NCI-H460 (cell line): ENCODE measurements at regions not wholly inside any gene's neighbourhood (a gene's known extent, or its start where the extent isn't known, plus 50 kb on each side); places are given as distances from the start of the nearest gene placed in this dataset.

Source experiments
- DNase-seq: peaks from one replicate; pipeline ENCODE4 v3.0.0-alpha.2; 2016; ENCODE audit warnings: low read depth; ENCODE audit errors: extremely low read depth

DNA sequence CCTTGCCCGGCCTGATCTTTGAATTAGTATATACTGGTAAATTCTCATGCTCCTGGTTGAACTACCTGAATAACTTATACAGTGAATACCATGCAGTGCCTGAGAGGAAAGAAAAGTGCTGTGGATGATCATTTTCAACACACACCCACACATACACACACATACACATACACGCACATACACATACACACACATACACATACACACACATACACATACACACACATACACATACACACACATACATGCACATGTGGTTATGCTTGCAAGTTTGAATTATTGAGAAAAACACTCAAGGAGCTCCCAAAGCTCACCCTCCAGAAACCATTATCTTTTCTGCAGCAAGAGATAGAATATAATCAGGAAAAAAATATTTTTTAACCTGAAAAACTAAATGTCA is 366.9 kb upstream of the RASGEF1B start:
- DNase-seq, result no peak

DNA sequence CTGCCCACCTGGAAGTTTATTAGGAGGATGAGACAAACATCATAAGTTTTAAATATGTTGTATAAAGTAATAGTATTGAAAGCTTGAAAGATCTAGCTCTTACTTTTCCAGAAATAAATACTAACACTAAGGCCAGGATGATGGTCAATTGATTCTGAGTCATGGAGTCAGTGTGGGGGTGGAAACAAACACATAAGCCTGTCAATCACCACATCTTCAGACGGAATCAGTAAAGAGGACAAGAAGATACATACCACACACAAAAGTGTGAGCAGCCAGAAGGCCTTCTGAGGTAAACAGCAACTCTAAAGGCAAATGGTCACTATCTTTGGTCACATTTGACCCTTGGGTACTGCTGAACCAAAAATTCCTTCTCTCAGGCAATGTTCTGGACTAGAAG is 365.0 kb upstream of the RASGEF1B start:
- DNase-seq, result no peak

DNA sequence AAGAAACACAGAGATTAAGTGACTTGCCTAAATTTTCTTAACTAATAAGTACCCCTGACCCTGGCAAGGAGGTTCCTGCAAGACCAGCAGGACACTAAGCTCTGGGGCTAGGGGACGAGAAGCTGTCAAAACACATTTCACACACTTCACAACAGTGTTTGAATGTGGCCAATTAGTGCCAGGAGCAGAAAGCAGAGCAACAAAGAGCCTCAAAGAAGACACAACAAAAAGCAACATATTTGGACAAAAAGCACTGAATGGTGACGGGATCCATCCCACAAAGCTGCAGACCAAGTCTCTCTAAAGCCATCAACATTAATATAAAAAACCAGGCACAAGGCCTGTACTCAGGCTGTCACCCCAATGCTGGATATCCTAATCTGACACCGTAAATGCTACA is 361.9 kb upstream of the RASGEF1B start:
- no peak for DNase-seq

DNA sequence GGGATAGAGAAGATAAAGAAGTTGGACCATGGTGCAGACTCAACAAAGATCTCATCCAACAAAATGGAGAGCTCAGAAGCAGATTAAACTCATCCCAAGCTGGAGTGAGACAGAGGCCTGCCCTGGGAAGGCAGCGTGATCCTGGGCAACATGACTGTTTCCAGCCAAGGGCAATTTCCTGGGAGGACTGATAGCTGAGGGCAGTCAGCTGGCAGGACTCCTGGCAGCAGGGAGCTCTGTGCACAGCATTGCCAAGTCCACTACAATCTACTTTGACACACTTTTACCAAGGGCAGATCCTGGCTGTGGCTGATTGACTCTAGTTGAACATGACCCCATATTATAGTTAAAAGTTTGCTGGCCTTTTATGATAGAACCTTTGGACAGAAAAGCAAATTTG is 357.3 kb upstream of the RASGEF1B start:
- DNase-seq, result no peak

DNA sequence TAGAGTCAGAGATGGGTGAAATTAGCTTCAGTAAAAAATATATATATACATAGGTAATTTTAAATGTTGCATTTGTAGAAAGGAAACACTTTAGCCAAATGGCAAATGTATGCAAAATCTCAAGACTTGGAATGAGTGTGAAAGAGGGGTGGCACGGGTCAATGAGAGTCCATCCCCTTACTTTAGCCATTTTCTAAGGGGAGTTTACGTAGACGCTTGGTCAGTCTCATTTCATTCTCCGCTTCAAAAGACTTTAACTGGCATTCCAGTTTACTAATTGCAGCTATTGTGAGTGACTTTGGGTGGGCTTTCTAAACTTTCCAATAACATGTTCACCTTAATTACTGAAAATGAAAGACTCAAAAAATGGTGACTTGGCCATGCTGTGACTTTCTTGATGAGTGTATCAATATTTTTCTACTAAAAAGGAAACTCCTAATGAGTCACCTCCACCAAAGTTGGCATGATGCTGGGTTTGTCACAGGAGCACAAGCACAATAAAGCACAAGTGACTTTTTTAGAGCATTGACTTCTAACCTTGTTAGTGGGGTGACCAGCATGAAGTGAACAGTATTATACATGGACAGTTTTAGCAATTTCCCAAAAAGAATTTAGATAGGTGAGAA is 356.0 kb upstream of the RASGEF1B start:
- DNase-seq, result no peak

DNA sequence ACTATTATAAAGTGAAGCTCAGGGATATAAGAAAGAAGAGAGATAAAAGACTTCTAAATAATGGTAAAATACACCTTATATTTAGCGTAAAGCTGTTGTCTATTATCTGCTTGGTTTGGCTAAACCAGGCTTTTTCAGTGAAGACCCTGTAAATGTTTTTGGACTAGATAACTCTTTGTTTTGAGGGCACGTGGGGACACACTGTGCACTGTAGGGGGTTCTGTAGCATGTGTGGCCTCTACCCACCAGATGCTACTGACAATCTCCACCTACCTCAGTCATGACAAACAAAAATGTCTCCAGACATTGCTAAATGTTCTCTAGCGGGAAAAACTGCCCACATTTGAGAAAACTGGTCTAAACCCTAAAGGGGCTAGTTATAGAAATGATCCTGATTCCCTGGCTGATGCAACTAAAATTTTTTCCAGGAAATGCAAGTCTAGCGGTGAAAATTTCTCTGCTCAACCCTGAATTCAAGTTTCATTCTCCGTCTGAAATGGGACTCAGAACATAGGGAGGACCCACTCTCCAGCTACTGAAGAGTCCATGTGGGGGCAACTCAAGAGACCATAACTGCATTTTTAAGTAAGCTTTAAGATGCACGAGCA is 355.2 kb upstream of the RASGEF1B start:
- DNase-seq, result no peak

DNA sequence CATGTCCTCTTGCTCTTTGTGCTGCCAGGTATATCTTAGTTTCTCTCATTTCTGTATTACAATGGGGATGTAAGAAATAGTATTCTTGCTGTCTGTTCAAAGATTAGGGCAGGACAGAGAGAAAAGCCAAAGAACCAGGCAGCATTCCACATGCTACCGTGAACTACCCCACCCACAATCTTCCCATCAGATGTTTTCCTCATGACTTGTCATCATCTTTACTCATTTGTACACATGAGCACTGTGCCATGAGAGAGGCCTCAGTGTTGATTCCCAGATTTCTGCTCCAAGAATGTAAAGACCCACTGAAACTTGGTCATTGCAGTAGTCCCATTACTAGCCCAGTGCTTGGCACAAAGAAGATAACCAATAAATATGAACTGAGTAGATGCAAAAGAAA is 354.6 kb upstream of the RASGEF1B start:
- DNase-seq, result peak; percentile 57

DNA sequence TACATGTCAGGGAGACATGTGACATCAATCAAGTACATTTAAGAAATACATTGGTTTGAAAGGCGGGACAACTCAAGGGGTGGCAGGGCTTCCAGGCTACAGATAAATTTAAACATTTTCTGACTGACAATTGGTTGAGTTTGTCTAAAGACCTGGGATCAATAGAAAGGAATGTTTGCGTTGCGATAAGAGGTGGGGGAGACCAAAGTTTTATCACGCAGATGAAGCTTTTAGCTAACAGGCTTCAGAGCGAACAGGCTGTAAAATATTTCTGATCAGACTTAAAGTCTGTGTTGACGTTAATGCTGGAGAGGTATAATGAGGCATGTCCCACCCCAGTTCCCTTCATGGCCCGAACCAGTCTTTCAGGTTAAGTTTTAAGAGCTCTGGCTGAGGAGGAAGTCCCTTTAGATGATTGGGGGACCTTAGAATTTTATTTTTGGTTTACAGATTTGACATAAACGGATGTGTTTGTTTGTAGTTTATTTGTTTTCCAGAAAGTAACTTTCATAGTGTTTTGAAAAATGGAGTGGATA is 346.7 kb upstream of the RASGEF1B start:
- no peak for DNase-seq

DNA sequence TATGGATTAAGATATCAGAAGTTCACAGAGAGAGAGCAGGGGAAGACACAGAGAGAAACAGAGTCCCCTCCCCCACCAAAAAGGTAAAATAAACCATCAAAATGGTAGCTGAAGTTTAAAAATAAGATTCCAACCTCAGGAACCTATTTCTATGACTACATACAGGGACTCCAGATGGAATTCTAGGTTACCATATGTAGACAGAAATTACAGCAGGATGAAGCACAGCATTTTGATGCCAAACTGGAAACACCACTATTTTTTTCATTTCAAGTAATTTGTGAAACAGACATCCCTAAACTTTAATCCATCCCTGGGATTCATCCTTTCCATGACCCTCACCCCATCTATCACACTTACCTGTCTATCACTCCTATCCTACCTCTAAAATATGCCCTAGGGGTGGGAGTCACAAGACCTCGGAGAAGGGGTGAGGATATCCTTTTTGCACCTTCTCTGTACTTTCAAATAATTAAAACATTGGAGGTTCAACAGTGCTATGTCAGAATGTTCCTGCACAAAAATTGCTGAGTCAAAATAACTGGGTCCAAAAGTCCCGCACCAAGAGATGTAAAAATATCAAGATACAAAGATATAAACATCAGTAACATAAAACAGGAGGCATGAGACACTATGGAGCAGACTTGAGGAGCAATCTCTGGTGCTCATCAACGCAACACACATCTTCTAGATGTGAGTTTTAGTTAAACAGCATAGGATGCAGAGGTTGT is 344.5 kb upstream of the RASGEF1B start:
- DNase-seq, result no peak

DNA sequence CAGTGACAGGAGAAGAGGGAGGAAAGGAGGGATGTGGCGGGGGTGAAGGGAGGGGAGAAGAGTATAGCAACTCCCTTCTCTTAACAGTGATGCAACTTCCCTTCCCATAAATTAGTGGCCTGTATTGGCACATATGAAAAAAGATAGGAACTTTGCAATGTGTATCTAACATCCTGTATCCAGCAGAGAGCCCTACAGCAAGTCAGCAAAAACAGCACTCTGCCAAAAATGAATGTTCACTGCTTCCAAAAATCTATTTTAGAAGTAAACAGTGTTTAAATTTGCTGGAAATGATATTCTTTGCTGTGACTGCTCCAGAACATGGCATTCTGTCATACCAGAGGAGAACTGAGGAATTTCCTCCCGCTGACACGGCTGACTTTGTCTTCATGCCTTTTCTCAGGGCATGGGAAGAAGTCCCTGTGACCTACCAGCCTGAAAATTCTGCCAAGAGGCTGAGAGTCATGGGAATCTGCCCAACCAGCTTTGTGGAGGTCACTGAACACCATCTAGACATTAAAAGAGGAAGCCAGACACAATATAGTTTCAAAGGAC is 343.4 kb upstream of the RASGEF1B start:
- no peak for DNase-seq

DNA sequence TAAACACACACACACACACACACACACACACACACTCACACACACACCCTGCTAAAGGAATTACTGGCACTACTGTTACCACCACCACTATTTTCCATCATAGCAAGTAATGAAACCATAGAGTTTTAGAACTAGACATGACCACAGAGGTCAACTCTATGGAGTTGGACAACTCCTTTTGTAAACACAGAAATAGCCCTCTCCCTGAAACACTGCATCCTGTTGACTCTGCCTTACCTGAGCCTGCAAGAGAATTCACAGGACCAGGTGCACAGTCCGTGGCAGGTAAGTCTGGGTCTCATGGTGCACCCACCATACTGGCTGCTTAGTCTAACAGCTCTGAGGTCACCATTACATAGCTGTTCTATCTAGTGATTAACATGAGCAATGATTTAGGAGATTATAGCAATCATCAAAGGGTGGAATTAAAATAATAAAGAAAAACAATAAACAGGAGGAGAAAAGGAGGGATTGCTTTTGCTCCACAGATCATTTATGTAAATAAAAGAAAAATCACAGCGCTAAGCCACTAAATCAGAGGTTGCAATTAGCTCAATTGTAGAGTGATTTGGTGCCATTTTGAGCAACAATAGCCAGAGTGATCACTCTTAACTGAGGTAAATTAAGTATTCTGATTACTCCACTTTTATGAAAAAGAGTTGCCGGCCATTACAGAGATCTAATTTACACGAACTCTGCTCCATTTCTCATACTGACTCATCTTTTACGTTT is 340.0 kb upstream of the RASGEF1B start:
- DNase-seq, result no peak

DNA sequence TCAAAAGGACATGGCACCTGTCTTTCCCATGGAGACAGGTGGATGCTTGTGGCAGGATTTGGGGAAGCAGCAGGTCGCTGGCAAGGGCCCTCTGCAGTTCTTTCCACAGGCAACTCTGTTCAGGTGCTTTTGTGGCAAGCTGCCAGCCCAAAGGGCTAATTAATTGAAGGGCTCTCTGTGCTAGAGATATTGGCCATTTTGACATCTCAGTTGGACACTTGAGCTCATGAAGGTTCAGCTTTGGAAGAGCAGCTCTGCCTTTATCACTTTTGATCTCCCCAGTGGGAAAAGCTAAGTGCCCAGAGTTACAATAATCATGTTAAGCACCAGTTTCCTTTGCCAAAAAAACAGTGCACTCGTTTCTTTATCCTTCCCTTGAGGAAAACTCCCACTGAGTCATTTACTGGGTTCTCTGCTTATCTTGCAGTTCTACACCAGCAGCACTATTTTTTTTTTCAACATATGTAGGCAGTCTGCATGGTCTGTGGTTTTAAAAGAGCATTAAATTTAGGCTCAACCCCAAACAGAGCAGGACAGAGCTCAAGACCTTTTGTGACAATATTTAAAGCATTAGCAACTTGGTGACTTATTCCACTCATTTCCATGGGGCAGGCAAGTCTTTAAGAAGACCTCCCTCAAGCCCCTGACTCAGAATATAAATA is 336.4 kb upstream of the RASGEF1B start:
- no peak for DNase-seq

DNA sequence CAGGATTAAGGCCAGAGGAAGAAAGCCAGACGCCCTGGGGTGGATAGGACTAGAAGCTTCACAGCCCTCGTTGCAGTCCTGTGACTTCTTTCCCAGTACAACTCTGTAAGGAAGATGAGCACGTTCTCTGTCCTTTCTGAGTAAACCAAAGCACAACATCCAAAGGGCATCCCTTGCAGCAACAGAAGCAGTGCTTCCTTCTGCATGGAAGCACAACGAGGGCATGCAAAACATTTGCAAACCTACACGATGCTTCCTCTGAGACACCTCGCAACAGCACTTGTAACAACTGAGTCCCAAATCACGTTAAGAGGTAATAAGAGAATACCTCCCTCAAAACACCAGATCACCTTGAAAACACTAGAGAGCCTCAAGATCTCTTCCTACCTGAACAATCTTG is 335.7 kb upstream of the RASGEF1B start:
- no peak for DNase-seq

DNA sequence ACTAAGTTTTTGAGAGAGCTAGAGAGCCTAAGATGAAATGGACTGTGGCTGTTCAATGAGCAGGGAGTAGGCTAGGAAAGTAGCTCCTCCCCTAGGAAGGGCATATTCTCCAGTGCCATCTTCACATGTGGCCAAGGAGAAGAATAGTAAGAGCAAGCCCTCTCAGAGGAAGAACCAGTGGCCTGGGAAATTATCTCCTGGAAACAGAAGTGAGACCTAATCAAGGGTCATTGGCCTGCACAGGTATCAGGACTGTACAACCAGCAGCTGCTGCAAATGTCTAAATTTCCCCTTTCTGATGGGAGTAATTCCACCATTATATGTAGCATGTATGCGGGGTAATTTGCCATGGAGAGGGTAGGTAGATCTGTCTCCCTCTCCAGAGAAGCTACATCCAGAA is 334.8 kb upstream of the RASGEF1B start:
- no peak for DNase-seq

DNA sequence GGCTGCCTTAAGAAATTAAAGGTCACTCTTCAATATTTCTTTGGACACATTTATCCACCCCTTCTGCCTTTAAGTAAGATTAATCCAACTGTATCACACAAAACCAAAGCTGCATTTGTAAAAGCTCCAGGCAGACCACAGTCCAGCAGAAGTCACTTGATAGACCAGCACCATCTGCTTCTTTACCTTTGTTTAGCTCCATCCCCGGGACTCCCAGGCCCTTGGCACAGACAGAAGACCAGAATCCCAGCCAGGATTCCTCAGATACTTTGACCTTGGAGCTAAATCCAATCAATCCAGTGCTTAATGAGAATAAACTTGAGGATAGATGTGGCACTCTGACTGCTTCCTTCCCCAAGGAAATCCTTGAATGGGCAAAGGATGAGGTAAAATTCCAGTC is 333.1 kb upstream of the RASGEF1B start:
- DNase-seq, result no peak

DNA sequence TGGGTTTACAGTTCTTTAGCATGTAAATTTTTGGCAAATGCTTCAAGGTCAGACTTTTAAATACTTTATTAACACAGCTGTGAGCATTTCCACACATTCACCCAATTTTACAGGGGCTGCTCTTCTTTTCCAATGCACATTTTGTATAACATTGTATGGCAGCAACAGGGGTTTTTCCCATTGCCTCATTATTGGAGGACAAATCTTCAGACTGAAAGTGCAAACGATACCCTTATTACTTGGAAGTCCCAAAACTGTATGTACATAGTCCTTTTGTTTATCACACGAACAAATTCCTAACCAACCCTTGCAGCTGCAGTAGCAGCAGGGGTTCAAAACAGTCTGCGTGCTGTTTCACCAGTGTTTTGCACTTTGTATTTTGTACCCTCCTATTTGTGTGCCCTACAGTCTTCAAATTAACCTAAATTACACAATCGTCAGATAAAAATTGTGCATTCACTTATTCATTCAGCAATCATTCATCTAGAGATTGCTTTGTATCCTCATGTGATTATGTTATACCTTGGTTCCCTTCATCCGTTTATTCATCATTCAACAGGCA is 330.7 kb upstream of the RASGEF1B start:
- DNase-seq, result no peak

DNA sequence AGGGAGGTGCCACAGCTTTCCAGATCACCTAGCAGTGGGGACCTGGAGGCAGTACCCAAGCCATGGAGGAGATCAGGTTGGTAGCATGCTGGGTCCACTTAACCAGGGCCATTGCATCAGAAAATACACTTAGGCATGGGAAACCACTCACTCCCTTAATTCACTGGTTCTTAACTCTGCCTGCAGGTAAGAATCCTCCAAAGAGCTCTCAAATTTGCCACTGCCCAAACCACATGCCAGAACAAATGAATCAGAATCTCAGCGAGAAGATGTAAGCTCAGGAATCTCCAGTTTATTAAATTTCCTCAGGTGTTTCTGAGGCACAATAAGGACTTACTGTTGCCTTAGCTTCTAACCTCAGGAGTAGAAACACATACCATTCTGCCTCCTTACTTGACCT is 327.7 kb upstream of the RASGEF1B start:
- no peak for DNase-seq

DNA sequence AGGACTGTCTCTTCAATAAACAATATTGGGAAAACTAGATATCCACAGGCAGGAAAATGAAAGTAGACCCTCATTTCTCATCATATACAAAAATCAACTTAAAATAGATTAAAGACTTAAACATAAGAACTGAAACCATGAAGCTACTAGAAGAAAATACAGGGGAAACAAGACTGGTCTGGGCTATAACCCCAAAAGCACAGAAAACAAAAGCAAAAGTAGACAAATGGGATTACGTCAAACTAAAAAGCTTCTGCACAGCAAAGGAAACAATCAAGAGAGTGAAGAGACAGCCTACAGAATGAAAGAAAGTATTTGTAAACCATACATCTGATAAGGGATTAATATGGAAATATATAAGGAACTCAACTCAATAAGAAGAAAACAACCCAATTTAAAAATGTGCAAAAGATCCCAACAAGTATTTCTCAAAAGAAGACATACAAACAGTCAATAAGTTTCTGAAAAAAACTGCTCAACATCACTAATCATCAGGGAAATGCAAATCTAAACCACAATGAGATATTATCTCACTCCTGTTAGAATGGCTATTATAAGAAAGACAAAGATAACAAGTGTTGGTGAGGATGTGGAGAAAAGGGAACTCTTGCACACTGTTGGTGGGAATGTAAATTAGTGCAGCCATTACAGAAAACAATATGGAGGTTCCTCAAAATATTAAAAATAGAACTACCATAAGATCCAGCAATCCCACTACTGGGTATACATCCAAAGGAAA is 325.3 kb upstream of the RASGEF1B start:
- DNase-seq, result no peak

DNA sequence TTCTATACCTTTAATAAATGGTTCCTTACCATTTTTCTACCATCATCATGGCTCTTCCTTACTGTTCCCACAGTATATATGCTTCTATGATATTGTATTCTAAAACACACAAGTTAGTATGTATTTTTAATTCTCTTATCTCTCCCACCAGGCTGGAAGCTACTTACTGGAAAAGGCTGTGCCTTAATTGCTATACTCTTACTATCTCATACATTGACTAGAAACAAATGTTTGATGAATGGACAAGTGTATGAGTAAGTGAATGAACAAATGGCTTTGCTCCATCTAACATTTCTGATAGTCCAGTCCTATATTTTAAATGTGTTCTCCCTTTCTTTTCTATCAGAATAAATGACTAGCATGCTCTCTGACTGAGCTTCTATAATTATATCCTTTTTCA is 320.8 kb upstream of the RASGEF1B start:
- DNase-seq, result no peak

DNA sequence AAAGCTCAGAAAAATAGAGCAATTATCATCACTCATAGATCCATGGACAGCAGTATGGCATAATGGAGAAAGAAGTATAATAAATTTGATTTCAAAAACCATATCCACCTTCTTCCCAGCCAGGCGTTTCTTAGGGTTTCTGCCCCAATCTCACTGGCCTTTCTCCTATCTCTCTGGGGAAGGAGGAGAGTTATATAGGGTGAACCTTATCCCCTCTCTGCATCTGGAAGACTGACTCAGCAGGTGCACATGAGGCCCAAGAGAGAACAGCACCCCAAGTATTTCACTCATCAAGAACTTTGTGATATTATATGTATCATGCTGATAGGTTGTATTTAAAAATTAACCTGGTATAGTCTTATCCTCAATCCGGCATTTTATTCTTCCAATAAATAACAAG is 318.8 kb upstream of the RASGEF1B start:
- no peak for DNase-seq
